SK-N-SH (cell line): ENCODE measurements at regions not wholly inside any gene's neighbourhood (a gene's known extent, or its start where the extent isn't known, plus 50 kb on each side); places are given as distances from the start of the nearest gene placed in this dataset.

Experiments used
- CTCF ChIA-PET: fragments of 300-600, 350-600 bp; formaldehyde crosslinking; extraction: SDS; loops from one replicate; lab custom pipeline; 2021; lab: Yijun Ruan, JAX
- POLR2A ChIA-PET: fragments of 350-600 bp; sonication (Branson Sonifier 250); formaldehyde crosslinking; extraction: SDS; loops from one replicate; lab custom pipeline; 2020; ENCODE audit warnings: antibody characterized with exemption, inconsistent platforms; lab: Yijun Ruan, JAX
- DNase-seq: peaks from one replicate; pipeline ENCODE4 v3.0.0; 2012
- H2AFZ ChIP-seq: fragments of 200-600 bp; sonication (generic); 2 replicates; pipeline ENCODE4 v1.8.1; 2016; ENCODE audit warnings: antibody characterized with exemption, mild to moderate bottlenecking, low read depth
- H3F3A ChIP-seq: fragments of 200-600 bp; sonication (generic); replicated peaks from 2 replicates; pipeline ENCODE3; 2016; ENCODE audit warnings: antibody characterized with exemption, mild to moderate bottlenecking; ENCODE audit not compliant: insufficient read depth
- H3K27ac ChIP-seq, 2 experiments: fragments of 200-500 bp in 1 of 2; fragments of 200-600 bp in 1 of 2; sonication (Bioruptor generic) in 1 of 2; sonication (generic), shearing (Covaris generic) in 1 of 2; 2 replicates each; pipeline versions ENCODE4 v1.5.1 to v1.6.1; 2014 to 2016; ENCODE audit warnings: low read depth in 2 of 2, inconsistent platforms in 1 of 2, low read length in 1 of 2, mild to moderate bottlenecking in 1 of 2, mixed read lengths in 1 of 2
- H3K27me3 ChIP-seq: fragments of 200-600 bp; sonication (generic), shearing (Covaris generic); 2 replicates; pipeline ENCODE4 v1.6.1; 2016; ENCODE audit warnings: mixed run types; ENCODE audit not compliant: insufficient read depth
- H3K36me3 ChIP-seq, 2 experiments: fragments of 200-500 bp in 1 of 2; fragments of 200-600 bp in 1 of 2; sonication (Bioruptor generic) in 1 of 2; sonication (generic) in 1 of 2; replicated peaks in 1 of 2; 2 replicates each; pipeline versions ENCODE3 to v1.5.1; 2014 to 2016; ENCODE audit warnings: low read length in 1 of 2, mild to moderate bottlenecking in 1 of 2; ENCODE audit not compliant: insufficient read depth in 2 of 2, control insufficient read depth in 1 of 2
- H3K4me1 ChIP-seq, 2 experiments: fragments of 200-500 bp in 1 of 2; fragments of 200-600 bp in 1 of 2; sonication (Bioruptor generic) in 1 of 2; sonication (generic), shearing (Covaris generic) in 1 of 2; 2 replicates each; pipeline versions ENCODE4 v1.5.1 to v1.6.1; 2014 to 2016; ENCODE audit warnings: low read depth in 1 of 2, low read length in 1 of 2, mixed run types in 1 of 2; ENCODE audit not compliant: insufficient read depth in 2 of 2, control insufficient read depth in 1 of 2
- H3K4me2 ChIP-seq: fragments of 200-600 bp; sonication (generic), shearing (Covaris generic); 2 replicates; pipeline ENCODE4 v1.6.1; 2017; ENCODE audit warnings: mixed run types
- H3K4me3 ChIP-seq, 2 experiments: fragments of 200-500 bp in 1 of 2; fragments of 200-600 bp in 1 of 2; sonication (Bioruptor generic) in 1 of 2; sonication (generic), shearing (Covaris generic) in 1 of 2; 2 replicates each; pipeline versions ENCODE4 v1.5.1 to v1.8.1; 2014 to 2016; ENCODE audit warnings: low read depth in 2 of 2, inconsistent platforms in 1 of 2, low read length in 1 of 2, mild to moderate bottlenecking in 1 of 2, mixed read lengths in 1 of 2, moderate library complexity in 1 of 2
- H3K79me2 ChIP-seq: fragments of 200-600 bp; sonication (generic); 2 replicates; pipeline ENCODE4 v1.8.1; 2017; ENCODE audit warnings: mild to moderate bottlenecking; ENCODE audit not compliant: insufficient read depth
- H3K9ac ChIP-seq: fragments of 200-600 bp; sonication (generic); 2 replicates; pipeline ENCODE4 v1.6.1; 2017; ENCODE audit warnings: mixed run types
- H3K9me2 ChIP-seq: fragments of 200-600 bp; sonication (generic); 2 replicates; pipeline ENCODE4 v1.6.1; 2017; ENCODE audit warnings: mixed run types
- H3K9me3 ChIP-seq: fragments of 200-600 bp; sonication (generic); 2 replicates; pipeline ENCODE4 v1.6.1; 2017; ENCODE audit warnings: mixed run types, mild to moderate bottlenecking, moderate library complexity
- H4K20me1 ChIP-seq: fragments of 200-600 bp; sonication (generic); 2 replicates; pipeline ENCODE4 v1.6.1; 2017; ENCODE audit warnings: mild to moderate bottlenecking, mixed run types; ENCODE audit not compliant: insufficient read depth
- CHD2 ChIP-seq: fragments of 150-350 bp; IDR thresholded peaks from 2 replicates; pipeline ENCODE4 v1.6.1; 2018; ENCODE audit warnings: low read length; ENCODE audit not compliant: partially characterized antibody
- ELF1 ChIP-seq: IDR thresholded peaks from 2 replicates; pipeline ENCODE4 v1.4.0; 2012
- FOSL2 ChIP-seq: IDR thresholded peaks from 2 replicates; pipeline ENCODE4 v1.4.0; 2012; ENCODE audit warnings: low read depth, mild to moderate bottlenecking, moderate library complexity, borderline replicate concordance
- FOXJ3 ChIP-seq: sonication (generic); formaldehyde crosslinking; IDR thresholded peaks from 2 replicates; pipeline ENCODE4 v1.5.1; 2020; ENCODE audit warnings: mild to moderate bottlenecking, missing genetic modification reagents
- FOXM1 ChIP-seq: IDR thresholded peaks from 2 replicates; pipeline ENCODE4 v1.4.0; 2012; ENCODE audit warnings: low read depth, mild to moderate bottlenecking
- JUND ChIP-seq: IDR thresholded peaks from 2 replicates; pipeline ENCODE4 v1.4.0; 2012
- MAX ChIP-seq: IDR thresholded peaks from 2 replicates; pipeline ENCODE4 v1.4.0; 2012; ENCODE audit warnings: low read depth
- MEF2A ChIP-seq: IDR thresholded peaks from 2 replicates; pipeline ENCODE4 v1.4.0; 2012; ENCODE audit warnings: low read depth, borderline replicate concordance
- PBX3 ChIP-seq: IDR thresholded peaks from 2 replicates; pipeline ENCODE4; 2012
- POLR2AphosphoS5 ChIP-seq: IDR thresholded peaks from 2 replicates; pipeline ENCODE4 v1.6.1; 2012; ENCODE audit warnings: low read depth, low read length
- RAD21 ChIP-seq: IDR thresholded peaks from 2 replicates; pipeline ENCODE4 v1.6.1; 2012; ENCODE audit warnings: mild to moderate bottlenecking, low read length
- RCOR1 ChIP-seq: fragments of 150-350 bp; IDR thresholded peaks from 2 replicates; pipeline ENCODE4 v1.6.1; 2017; ENCODE audit warnings: antibody characterized with exemption, low read length
- RXRA ChIP-seq: IDR thresholded peaks from 2 replicates; pipeline ENCODE4 v1.4.0; 2012; ENCODE audit warnings: low read depth, mild to moderate bottlenecking, borderline replicate concordance
- SIN3A ChIP-seq: IDR thresholded peaks from 2 replicates; pipeline ENCODE4 v1.6.1; 2012; ENCODE audit warnings: low read depth, mild to moderate bottlenecking, low read length, moderate library complexity, borderline replicate concordance
- TAF1 ChIP-seq: IDR thresholded peaks from 2 replicates; pipeline ENCODE4 v1.6.1; 2012; ENCODE audit warnings: low read depth, mild to moderate bottlenecking, low read length, moderate library complexity, borderline replicate concordance
- TCF12 ChIP-seq: IDR thresholded peaks from 2 replicates; pipeline ENCODE4 v1.4.0; 2012
- USF1 ChIP-seq: IDR thresholded peaks from 2 replicates; pipeline ENCODE4 v1.4.0; 2012; ENCODE audit warnings: low read depth, borderline replicate concordance
- USF2 ChIP-seq: fragments of 150-350 bp; IDR thresholded peaks from 2 replicates; pipeline ENCODE4 v1.6.1; 2017; ENCODE audit warnings: antibody characterized with exemption, low read length, low read depth, borderline replicate concordance
- ZBTB33 ChIP-seq: IDR thresholded peaks from 2 replicates; pipeline ENCODE4 v1.4.0; 2012; ENCODE audit warnings: low read depth, borderline replicate concordance
- WGBS: methylation state at CpG from one replicate; pipeline ENCODE4 v1.1.6; 2017; ENCODE audit warnings: low lambda C conversion rate; 5-methylcytosine and 5-hydroxymethylcytosine counted together

GRCh38 chr11:134471716-134472455 is 59.8 kb upstream of the B3GAT1 start:
- H3K9ac ChIP-seq, result no peak overlapping the region
- H3K4me2 ChIP-seq, result no peak overlapping the region
- no peaks in the 10 kb centered on the region for H3K27me3 ChIP-seq
- H3K4me1 ChIP-seq, result no peaks in the 10 kb centered on the region; a peak in 1 of 4 replicates
- DNase-seq, result no peak
- H3K4me3 ChIP-seq, result no peak overlapping the region
- CTCF ChIA-PET, result interaction anchor here (0.8 to 1.0 kb wide), 2 partner anchors 11 to 140 kb away, joined by 3 read pairs; no protein-coding TSS in a partner anchor
- no peaks in the 10 kb centered on the region for H3K79me2 ChIP-seq
- H3K9me3 ChIP-seq, result no peaks in the 10 kb centered on the region
- no peak overlapping the region for H3K27ac ChIP-seq
- no peaks in the 10 kb centered on the region for H4K20me1 ChIP-seq
- no peaks in the 10 kb centered on the region for H3K36me3 ChIP-seq
- H3F3A ChIP-seq, result no peaks in the 10 kb centered on the region
- POLR2A ChIA-PET, result no interaction called here
- TF ChIP-seq RCOR1 (no peak), RXRA (no peak), FOSL2 (no peak), JUND (no peak), USF2 (no peak), TAF1 (no peak), MAX (no peak)
- no peaks in the 10 kb centered on the region for H3K9me2 ChIP-seq
- WGBS, result 34% methylated on average over 7 of the region's 9 CpGs
- H2AFZ ChIP-seq, result no peak overlapping the region

- H3K4me2 ChIP-seq, result no peak overlapping the region
- H3K4me3 ChIP-seq, result no peak overlapping the region
- H3K27ac ChIP-seq, result no peak overlapping the region
- no peak overlapping the region for H2AFZ ChIP-seq
- no peaks in the 10 kb centered on the region for H3K79me2 ChIP-seq
- H4K20me1 ChIP-seq, result no peaks in the 10 kb centered on the region
- CTCF ChIA-PET, result no interaction called here
- TF ChIP-seq RCOR1, result no peak
- no peak for TF ChIP-seq USF2
- no peak for TF ChIP-seq RAD21
- no peak for TF ChIP-seq CHD2
- no peak for TF ChIP-seq FOXM1
- TF ChIP-seq JUND, result no peak
- no peak for TF ChIP-seq POLR2AphosphoS5
- no peak for TF ChIP-seq PBX3
- no peak for TF ChIP-seq ZBTB33
- TF ChIP-seq SIN3A, result no peak
- no peak for TF ChIP-seq TCF12
- TF ChIP-seq USF1, result no peak
- TF ChIP-seq FOXJ3, result no peak
- TF ChIP-seq MAX, result no peak
- no peak for TF ChIP-seq TAF1
- TF ChIP-seq ELF1, result no peak
- no peak for TF ChIP-seq MEF2A
- no peaks in the 10 kb centered on the region for H3K27me3 ChIP-seq
- no peaks in the 10 kb centered on the region; a peak in 1 of 4 replicates for H3K4me1 ChIP-seq
- H3K9ac ChIP-seq, result no peak overlapping the region
- WGBS, result 38% methylated on average over 22 of the region's 28 CpGs
- no peaks in the 10 kb centered on the region for H3K36me3 ChIP-seq
- peak; percentile 76 for DNase-seq
- H3K9me3 ChIP-seq, result no peaks in the 10 kb centered on the region
- no peaks in the 10 kb centered on the region for H3F3A ChIP-seq
- no peaks in the 10 kb centered on the region for H3K9me2 ChIP-seq
- POLR2A ChIA-PET, result no interaction called here
Observed at GRCh38 chr11:134471087-134471715, 59.2 kb upstream of the B3GAT1 start.
